ENCODE measurements at regions not wholly inside any gene's neighbourhood (a gene's known extent, or its start where the extent isn't known, plus 50 kb on each side); places are given as distances from the start of the nearest gene placed in this dataset.
"Not testable (repeated sequence)": the region's sequence is repeated elsewhere in the genome, so short reads cannot be mapped to it uniquely, and the experiment has no call there.

- no peak for DNase-seq
Observed at GRCh38 chr2:123359636-123360035, 665.5 kb upstream of the CNTNAP5 start.

- no peak for DNase-seq
Observed at GRCh38 chr2:123362671-123363440, 662.2 kb upstream of the CNTNAP5 start.

GRCh38 chr2:123363826-123364225 lies 661.3 kb upstream of the CNTNAP5 start:
- no peak for DNase-seq

GRCh38 chr2:123364243-123364896 lies 660.7 kb upstream of the CNTNAP5 start:
- DNase-seq = no peak

- DNase-seq = no peak
Observed at GRCh38 chr2:123366239-123366837, 658.7 kb upstream of the CNTNAP5 start.

- DNase-seq = no peak
Observed at GRCh38 chr2:123370186-123370585, 654.9 kb upstream of the CNTNAP5 start.

- no peak for DNase-seq
Observed at GRCh38 chr2:123371535-123371934, 653.6 kb upstream of the CNTNAP5 start.

GRCh38 chr2:123380370-123380935 lies 644.6 kb upstream of the CNTNAP5 start:
- DNase-seq = no peak

GRCh38 chr2:123415678-123416077 lies 609.4 kb upstream of the CNTNAP5 start:
- no peak for DNase-seq

- DNase-seq = no peak
Observed at GRCh38 chr2:123419976-123420375, 605.1 kb upstream of the CNTNAP5 start.

- no peak for DNase-seq
Observed at GRCh38 chr2:123434546-123435395, 590.3 kb upstream of the CNTNAP5 start.

GRCh38 chr2:123438251-123438650 lies 586.8 kb upstream of the CNTNAP5 start:
- DNase-seq = no peak

GRCh38 chr2:123438675-123439074 lies 586.4 kb upstream of the CNTNAP5 start:
- no peak for DNase-seq

GRCh38 chr2:123448801-123449200 lies 576.3 kb upstream of the CNTNAP5 start:
- no peak for DNase-seq

GRCh38 chr2:123451542-123451941 lies 573.5 kb upstream of the CNTNAP5 start:
- DNase-seq = no peak

- DNase-seq = no peak
Observed at GRCh38 chr2:123453046-123453700, 571.9 kb upstream of the CNTNAP5 start.

GRCh38 chr2:123453772-123454171 lies 571.3 kb upstream of the CNTNAP5 start:
- peak; percentile 1 for DNase-seq

- not testable (repeated sequence) for DNase-seq
Observed at GRCh38 chr2:123455234-123455633, 569.9 kb upstream of the CNTNAP5 start.

- DNase-seq = no peak
Observed at GRCh38 chr2:123456416-123456815, 568.7 kb upstream of the CNTNAP5 start.

GRCh38 chr2:123463886-123464285 lies 561.2 kb upstream of the CNTNAP5 start:
- no peak for DNase-seq

- no peak for DNase-seq
Observed at GRCh38 chr2:123468071-123468470, 557.0 kb upstream of the CNTNAP5 start.

GRCh38 chr2:123481406-123481805 lies 543.7 kb upstream of the CNTNAP5 start:
- DNase-seq = no peak
